OCI-LY3 (cell line): ENCODE measurements at regions not wholly inside any gene's neighbourhood (a gene's known extent, or its start where the extent isn't known, plus 50 kb on each side); places are given as distances from the start of the nearest gene placed in this dataset.

Source experiments
- H2AFZ ChIP-seq: fragments of 200-600, 300-600 bp; shearing (Covaris generic); 2 replicates; pipeline ENCODE4 v1.6.0; 2014; ENCODE audit warnings: antibody characterized with exemption, low read depth, low read length
- H3K27ac ChIP-seq: fragments of 200-600, 300-600 bp; sonication (generic); 2 replicates; pipeline ENCODE4 v1.5.1; 2014; ENCODE audit warnings: mild to moderate bottlenecking, low read length, moderate library complexity, mixed read lengths
- H3K27me3 ChIP-seq: fragments of 200-600, 300-600 bp; sonication (generic); 2 replicates; pipeline ENCODE4 v1.6.1; 2014; ENCODE audit warnings: low read depth, low read length, mixed read lengths
- H3K36me3 ChIP-seq: fragments of 200-600, 300-600 bp; sonication (generic); replicated peaks from 2 replicates; pipeline ENCODE3; 2014; ENCODE audit warnings: low read depth, low read length, mixed read lengths
- H3K4me1 ChIP-seq: fragments of 300-600, 200-600 bp; sonication (generic); 2 replicates; pipeline ENCODE4 v1.6.1; 2014; ENCODE audit warnings: low read length, mixed read lengths
- H3K4me2 ChIP-seq: fragments of 200-600, 300-600 bp; sonication (generic); 2 replicates; pipeline ENCODE4 v1.6.1; 2014; ENCODE audit warnings: low read length, mixed read lengths
- H3K4me3 ChIP-seq: fragments of 300-600, 200-600 bp; sonication (generic); 2 replicates; pipeline ENCODE4 v1.5.1; 2014; ENCODE audit warnings: antibody characterized with exemption, mild to moderate bottlenecking, low read length, moderate library complexity
- H3K79me2 ChIP-seq: fragments of 300-600, 200-600 bp; shearing (Covaris generic); 2 replicates; pipeline ENCODE4 v1.6.1; 2014; ENCODE audit warnings: mild to moderate bottlenecking, low read length, mixed read lengths
- H3K9ac ChIP-seq: fragments of 300-600, 200-600 bp; shearing (Covaris generic); 2 replicates; pipeline ENCODE4 v1.6.0; 2014; ENCODE audit warnings: mild to moderate bottlenecking, low read length, moderate library complexity
- H3K9me3 ChIP-seq: fragments of 200-600, 300-600 bp; shearing (Covaris generic); 2 replicates; pipeline ENCODE4 v1.6.1; 2014; ENCODE audit warnings: low read length, mixed read lengths; ENCODE audit not compliant: insufficient read depth
- H4K20me1 ChIP-seq: fragments of 200-600, 300-600 bp; sonication (generic); 2 replicates; pipeline ENCODE4 v1.6.1; 2016; ENCODE audit warnings: low read length, mixed read lengths; ENCODE audit not compliant: insufficient read depth
- EZH2phosphoT487 ChIP-seq: fragments of 200-600 bp; shearing (Covaris generic); IDR thresholded peaks from 2 replicates; pipeline ENCODE4 v1.6.1; 2018; ENCODE audit warnings: antibody characterized with exemption, mixed run types, low read depth
- TF ChIP-seq, protein P1 (sequence below): fragments of 200-600, 300-600 bp; sonication (generic); IDR thresholded peaks from 2 replicates; pipeline ENCODE4 v1.5.1; 2014; ENCODE audit warnings: antibody characterized with exemption, low read length, low read depth

DNA sequence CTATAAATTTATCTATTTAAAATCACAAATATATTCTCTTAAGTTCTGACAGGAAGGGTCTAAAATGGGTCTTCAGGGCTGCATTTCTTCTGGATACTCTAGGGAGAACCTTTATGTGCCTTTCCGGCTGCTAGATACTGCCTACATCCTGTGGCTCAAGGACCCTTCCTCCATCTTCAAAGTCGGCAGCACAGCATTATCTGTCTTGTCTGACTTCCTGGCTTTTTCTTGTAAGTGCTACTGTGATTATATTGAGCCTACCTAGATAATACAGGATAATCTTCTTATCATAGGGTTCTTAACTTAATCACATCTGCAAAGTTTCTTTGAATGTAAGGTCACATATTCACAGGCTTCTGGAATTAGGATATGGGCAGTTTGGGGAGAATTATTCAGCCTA lies 943.8 kb upstream of the TYRP1 start:
- Histone ChIP-seq H3K9me3 (no peaks in the 10 kb centered on the region), H3K27me3 (no peaks in the 10 kb centered on the region), H3K27ac (no peak overlapping the region), H3K4me3 (no peak overlapping the region), H2AFZ (no peak overlapping the region), H3K79me2 (no peaks in the 10 kb centered on the region), H4K20me1 (no peaks in the 10 kb centered on the region), H3K4me2 (no peak overlapping the region), H3K36me3 (no peaks in the 10 kb centered on the region), H3K4me1 (no peaks in the 10 kb centered on the region), H3K9ac (no peak overlapping the region)
- no peak for TF ChIP-seq EZH2phosphoT487
- TF ChIP-seq, protein P1, sequence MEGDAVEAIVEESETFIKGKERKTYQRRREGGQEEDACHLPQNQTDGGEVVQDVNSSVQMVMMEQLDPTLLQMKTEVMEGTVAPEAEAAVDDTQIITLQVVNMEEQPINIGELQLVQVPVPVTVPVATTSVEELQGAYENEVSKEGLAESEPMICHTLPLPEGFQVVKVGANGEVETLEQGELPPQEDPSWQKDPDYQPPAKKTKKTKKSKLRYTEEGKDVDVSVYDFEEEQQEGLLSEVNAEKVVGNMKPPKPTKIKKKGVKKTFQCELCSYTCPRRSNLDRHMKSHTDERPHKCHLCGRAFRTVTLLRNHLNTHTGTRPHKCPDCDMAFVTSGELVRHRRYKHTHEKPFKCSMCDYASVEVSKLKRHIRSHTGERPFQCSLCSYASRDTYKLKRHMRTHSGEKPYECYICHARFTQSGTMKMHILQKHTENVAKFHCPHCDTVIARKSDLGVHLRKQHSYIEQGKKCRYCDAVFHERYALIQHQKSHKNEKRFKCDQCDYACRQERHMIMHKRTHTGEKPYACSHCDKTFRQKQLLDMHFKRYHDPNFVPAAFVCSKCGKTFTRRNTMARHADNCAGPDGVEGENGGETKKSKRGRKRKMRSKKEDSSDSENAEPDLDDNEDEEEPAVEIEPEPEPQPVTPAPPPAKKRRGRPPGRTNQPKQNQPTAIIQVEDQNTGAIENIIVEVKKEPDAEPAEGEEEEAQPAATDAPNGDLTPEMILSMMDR: no peak

DNA sequence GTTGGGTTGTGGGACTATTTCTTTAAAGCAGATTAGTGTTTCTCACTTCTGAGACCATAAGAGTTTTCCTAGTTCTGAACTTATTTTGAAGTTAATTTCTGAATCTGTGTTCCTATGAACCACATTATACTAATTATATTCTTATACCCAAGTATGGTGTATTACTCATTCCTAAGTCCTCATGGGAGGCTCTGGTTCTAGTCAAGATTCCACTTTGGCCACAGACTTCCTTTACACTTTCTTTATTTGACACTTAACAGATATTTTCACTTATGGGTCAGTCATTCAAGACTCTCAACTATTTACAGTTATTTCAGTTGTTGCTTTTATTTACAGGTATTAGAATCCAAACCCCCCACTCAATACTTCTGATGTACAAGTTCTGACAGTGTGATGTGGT lies 937.2 kb upstream of the TYRP1 start:
- H3K4me1 ChIP-seq: no peaks in the 10 kb centered on the region
- H3K4me2 ChIP-seq: no peak overlapping the region
- H3K36me3 ChIP-seq: no peaks in the 10 kb centered on the region
- H3K9me3 ChIP-seq: no peaks in the 10 kb centered on the region
- H4K20me1 ChIP-seq: no peaks in the 10 kb centered on the region
- H3K4me3 ChIP-seq: no peak overlapping the region
- no peak overlapping the region for H3K27ac ChIP-seq
- no peaks in the 10 kb centered on the region for H3K27me3 ChIP-seq
- no peaks in the 10 kb centered on the region for H3K79me2 ChIP-seq
- no peak overlapping the region for H2AFZ ChIP-seq
- TF ChIP-seq, protein P1: no peak
- no peak for TF ChIP-seq EZH2phosphoT487
- H3K9ac ChIP-seq: no peak overlapping the region

DNA sequence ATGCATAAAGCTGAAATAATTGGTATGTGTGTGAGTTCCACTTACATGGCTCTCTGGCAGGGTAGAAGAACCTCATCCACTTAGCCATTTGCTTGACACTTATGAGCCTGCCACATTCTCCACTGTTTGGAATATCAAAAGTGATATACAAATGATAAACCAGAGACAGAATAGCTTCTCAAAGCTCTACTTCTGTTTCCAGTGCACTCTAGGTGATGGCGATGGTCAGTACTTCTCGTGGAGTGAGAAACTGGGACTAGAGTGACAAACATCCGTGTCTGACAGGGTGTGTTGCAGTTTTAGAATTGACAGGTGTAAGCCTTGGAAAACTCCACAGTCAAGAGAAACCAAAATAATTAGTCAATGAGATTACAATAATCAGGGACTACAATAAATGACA lies 935.8 kb upstream of the TYRP1 start:
- H4K20me1 ChIP-seq: no peaks in the 10 kb centered on the region
- H3K4me3 ChIP-seq: no peak overlapping the region
- no peaks in the 10 kb centered on the region for H3K36me3 ChIP-seq
- no peaks in the 10 kb centered on the region for H3K27me3 ChIP-seq
- no peaks in the 10 kb centered on the region for H3K9me3 ChIP-seq
- H3K27ac ChIP-seq: no peak overlapping the region
- H2AFZ ChIP-seq: no peak overlapping the region
- TF ChIP-seq, protein P1: no peak
- no peak for TF ChIP-seq EZH2phosphoT487
- H3K9ac ChIP-seq: no peak overlapping the region
- H3K4me2 ChIP-seq: no peak overlapping the region
- no peaks in the 10 kb centered on the region for H3K4me1 ChIP-seq
- no peaks in the 10 kb centered on the region for H3K79me2 ChIP-seq

DNA sequence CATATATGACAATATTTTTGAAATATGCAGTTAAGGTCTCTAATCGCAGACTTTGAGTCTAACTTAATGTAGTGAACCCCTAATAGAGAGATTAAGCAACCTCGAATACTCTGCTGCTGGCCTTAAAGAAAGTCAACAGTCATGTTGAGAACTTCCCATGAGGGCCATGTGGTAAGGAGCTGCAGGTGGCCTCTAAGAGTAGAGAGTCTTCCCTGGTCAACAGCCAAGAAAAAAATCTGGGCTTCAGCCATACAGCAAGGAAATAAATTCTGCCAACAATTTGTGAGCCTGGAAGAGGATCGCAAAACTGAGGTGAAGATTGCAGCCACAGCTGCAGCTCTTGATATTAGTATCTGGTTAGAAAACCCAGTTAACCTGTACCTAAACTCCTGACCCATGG lies 935.2 kb upstream of the TYRP1 start:
- Histone ChIP-seq H3K4me2 (no peak overlapping the region), H3K79me2 (no peaks in the 10 kb centered on the region), H3K4me1 (no peaks in the 10 kb centered on the region), H3K9ac (no peak overlapping the region), H3K36me3 (no peaks in the 10 kb centered on the region), H3K27ac (no peak overlapping the region), H4K20me1 (no peaks in the 10 kb centered on the region), H3K9me3 (no peaks in the 10 kb centered on the region), H3K4me3 (no peak overlapping the region), H2AFZ (no peak overlapping the region), H3K27me3 (no peaks in the 10 kb centered on the region)
- TF ChIP-seq, protein P1: no peak
- TF ChIP-seq EZH2phosphoT487: no peak
